Natural killer cell (primary cell): ENCODE measurements at regions not wholly inside any gene's neighbourhood (a gene's known extent, or its start where the extent isn't known, plus 50 kb on each side); places are given as distances from the start of the nearest gene placed in this dataset.

Source experiments
- ATAC-seq, 3 donors: fragments of 150-1000 bp in 2 of 3; fragments of 200-7000 bp in 1 of 3; cut with Tn5 transposase; 1 replicate in 1 of 3; 2 replicates in 2 of 3; pipeline ENCODE4 v1.10.0; 2021; ENCODE audit warnings: mild to moderate bottlenecking in 2 of 3, moderate library complexity in 2 of 3
- DNase-seq, 2 donors: peaks; one replicate each; pipeline versions ENCODE4 v3.0.0 to v3.0.0-alpha.2; 2013 to 2021; ENCODE audit warnings: mixed read lengths in 1 of 2
- H3K27ac ChIP-seq: one replicate; pipeline ENCODE4 v1.5.1; 2013; ENCODE audit warnings: mild to moderate bottlenecking, low read length
- H3K27me3 ChIP-seq: one replicate; pipeline ENCODE4 v1.6.1; 2013; ENCODE audit warnings: low read length; ENCODE audit not compliant: control insufficient read depth, insufficient read depth
- H3K36me3 ChIP-seq: one replicate; pipeline ENCODE4 v1.6.1; 2013; ENCODE audit warnings: low read length; ENCODE audit not compliant: control insufficient read depth, insufficient read depth
- H3K4me1 ChIP-seq: one replicate; pipeline ENCODE4 v1.6.1; 2013; ENCODE audit warnings: low read length; ENCODE audit not compliant: control insufficient read depth, insufficient read depth
- H3K4me3 ChIP-seq: one replicate; pipeline ENCODE4 v1.5.1; 2013; ENCODE audit warnings: low read length
- H3K9me3 ChIP-seq: one replicate; pipeline ENCODE4 v1.6.1; 2013; ENCODE audit warnings: low read length; ENCODE audit not compliant: control insufficient read depth, insufficient read depth
- H3K27ac Mint-ChIP-seq, 2 donors: one replicate each; pipeline ENCODE4 v1.8.0; 2022; ENCODE audit warnings: mild to moderate bottlenecking in 2 of 2, mixed read lengths in 2 of 2, moderate library complexity in 1 of 2
- H3K27me3 Mint-ChIP-seq, 2 donors: one replicate each; pipeline ENCODE4 v1.8.0; 2022; ENCODE audit warnings: low read depth in 2 of 2, mixed read lengths in 2 of 2
- H3K36me3 Mint-ChIP-seq: one replicate; pipeline ENCODE4 v1.8.0; 2022; ENCODE audit warnings: mixed read lengths
- H3K4me1 Mint-ChIP-seq, 2 donors: one replicate each; pipeline ENCODE4 v1.8.0; 2022; ENCODE audit warnings: mixed read lengths in 2 of 2
- H3K4me3 Mint-ChIP-seq: one replicate; pipeline ENCODE4 v1.8.0; 2022; ENCODE audit warnings: mild to moderate bottlenecking, moderate library complexity, mixed read lengths
- H3K9me3 Mint-ChIP-seq, 2 donors: one replicate each; pipeline ENCODE4 v1.8.0; 2022; ENCODE audit warnings: mixed read lengths in 2 of 2
- CTCF ChIP-seq: fragments of 200-600 bp; IDR thresholded peaks from one replicate; pipeline ENCODE4 v1.8.0; 2022; ENCODE audit warnings: antibody characterized with exemption
- WGBS: methylation state at CpG from one replicate; pipeline ENCODE4 v1.1.7; 2013; ENCODE audit warnings: missing lambda C conversion rate; ENCODE audit not compliant: insufficient coverage; 5-methylcytosine and 5-hydroxymethylcytosine counted together
- intact Hi-C: fragments of 100-400 bp; cut with micrococcal nuclease; formaldehyde crosslinking; loops from one replicate; pipeline ENCODE4 v1.14.2; 2022

- H3K27ac Mint-ChIP-seq = no peak overlapping the region
- no peaks in the 10 kb centered on the region for H3K36me3 Mint-ChIP-seq
- Histone ChIP-seq H3K9me3 (no peaks in the 10 kb centered on the region), H3K4me3 (no peak overlapping the region), H3K27ac (no peak overlapping the region), H3K36me3 (no peaks in the 10 kb centered on the region), H3K4me1 (no peaks in the 10 kb centered on the region), H3K27me3 (no peaks in the 10 kb centered on the region)
- WGBS = 95% methylated on average over 4 of the region's 4 CpGs
- H3K4me3 Mint-ChIP-seq = no peak overlapping the region
- TF ChIP-seq CTCF = no peak
- ATAC-seq = no peak
- H3K27me3 Mint-ChIP-seq = no peaks in the 10 kb centered on the region
- H3K4me1 Mint-ChIP-seq = no peaks in the 10 kb centered on the region
- no peak for DNase-seq
- no peaks in the 10 kb centered on the region for H3K9me3 Mint-ChIP-seq
- intact Hi-C loops = no loop called here
Measured at GRCh38 chr2:216305574-216305973, 66.7 kb downstream of the MARCHF4 start.

GRCh38 chr2:216302981-216303676, 69.2 kb downstream of the MARCHF4 start:
- 95% methylated on average over 3 of the region's 3 CpGs for WGBS
- ATAC-seq (no peak), DNase-seq (no peak)
- Histone ChIP-seq H3K27ac (no peak overlapping the region), H3K36me3 (no peaks in the 10 kb centered on the region), H3K4me1 (no peaks in the 10 kb centered on the region), H3K9me3 (no peaks in the 10 kb centered on the region), H3K27me3 (no peaks in the 10 kb centered on the region), H3K4me3 (no peak overlapping the region)
- H3K4me1 Mint-ChIP-seq = no peaks in the 10 kb centered on the region
- intact Hi-C loops = no loop called here
- no peak for TF ChIP-seq CTCF
- H3K36me3 Mint-ChIP-seq = no peaks in the 10 kb centered on the region
- no peak overlapping the region for H3K4me3 Mint-ChIP-seq
- no peaks in the 10 kb centered on the region for H3K9me3 Mint-ChIP-seq
- H3K27ac Mint-ChIP-seq = no peak overlapping the region
- H3K27me3 Mint-ChIP-seq = no peaks in the 10 kb centered on the region

GRCh38 chr2:216300906-216301305, 71.4 kb downstream of the MARCHF4 start:
- no peaks in the 10 kb centered on the region for H3K27me3 Mint-ChIP-seq
- no peak overlapping the region for H3K4me3 ChIP-seq
- H3K27me3 ChIP-seq = no peaks in the 10 kb centered on the region
- H3K4me1 Mint-ChIP-seq = peaks cover 0 to 5% of the 10 kb centered on the region in 2 donors
- WGBS = 93% methylated on average over 2 of the region's 2 CpGs
- intact Hi-C loops = no loop called here
- no peak overlapping the region for H3K27ac ChIP-seq
- no peaks in the 10 kb centered on the region for H3K4me1 ChIP-seq
- ATAC-seq (no peak), DNase-seq (no peak)
- no peaks in the 10 kb centered on the region for H3K36me3 ChIP-seq
- no peak overlapping the region for H3K27ac Mint-ChIP-seq
- TF ChIP-seq CTCF = no peak
- H3K4me3 Mint-ChIP-seq = no peak overlapping the region
- H3K9me3 Mint-ChIP-seq = no peaks in the 10 kb centered on the region
- H3K36me3 Mint-ChIP-seq = no peaks in the 10 kb centered on the region
- no peaks in the 10 kb centered on the region for H3K9me3 ChIP-seq

GRCh38 chr2:216299588-216299987, 72.7 kb downstream of the MARCHF4 start:
- intact Hi-C loops = no loop called here
- Mint-ChIP-seq H3K27me3 (no peaks in the 10 kb centered on the region), H3K27ac (no peak overlapping the region), H3K36me3 (no peaks in the 10 kb centered on the region), H3K9me3 (no peaks in the 10 kb centered on the region), H3K4me1 (peaks cover 0 to 5% of the 10 kb centered on the region in 2 donors), H3K4me3 (no peak overlapping the region)
- ATAC-seq (no peak), DNase-seq (no peak)
- TF ChIP-seq CTCF = no peak
- no peaks in the 10 kb centered on the region for H3K27me3 ChIP-seq
- H3K4me3 ChIP-seq = no peak overlapping the region
- no peak overlapping the region for H3K27ac ChIP-seq
- H3K9me3 ChIP-seq = no peaks in the 10 kb centered on the region
- no peaks in the 10 kb centered on the region for H3K4me1 ChIP-seq
- no peaks in the 10 kb centered on the region for H3K36me3 ChIP-seq
- 79% methylated on average over 1 of the region's 1 CpG for WGBS
